CD4-positive, CD25-positive, alpha-beta regulatory T cell (primary cell): ENCODE measurements at regions not wholly inside any gene's neighbourhood (a gene's known extent, or its start where the extent isn't known, plus 50 kb on each side); places are given as distances from the start of the nearest gene placed in this dataset.

Experiments
- ATAC-seq, 2 donors: fragments of 150-1000 bp; cut with Tn5 transposase; one replicate each; pipeline ENCODE4 v1.10.0; 2021; ENCODE audit warnings: low read depth in 2 of 2, moderate number of reproducible peaks in 2 of 2, moderate library complexity in 1 of 2
- DNase-seq, 3 donors: peaks; one replicate each; pipeline versions ENCODE4 v3.0.0 to v3.0.0-alpha.2; 2012 to 2022; ENCODE audit warnings: mixed read lengths in 1 of 3
- H3K27ac ChIP-seq: one replicate; pipeline ENCODE4 v1.7.0; 2013; ENCODE audit warnings: mild to moderate bottlenecking, low read length; ENCODE audit not compliant: insufficient read depth, poor library complexity, severe bottlenecking
- H3K27me3 ChIP-seq: one replicate; pipeline ENCODE4 v1.7.0; 2013; ENCODE audit warnings: low read length; ENCODE audit not compliant: control insufficient read depth, insufficient read depth
- H3K36me3 ChIP-seq: one replicate; pipeline ENCODE4 v1.7.0; 2013; ENCODE audit warnings: mild to moderate bottlenecking, low read length, moderate library complexity; ENCODE audit not compliant: control insufficient read depth, insufficient read depth
- H3K4me1 ChIP-seq: 2 replicates; pipeline ENCODE4 v1.7.0; 2013; ENCODE audit warnings: mild to moderate bottlenecking, low read length; ENCODE audit not compliant: insufficient read depth, control insufficient read depth, poor library complexity, severe bottlenecking
- H3K4me3 ChIP-seq: one replicate; pipeline ENCODE4 v1.7.0; 2013; ENCODE audit warnings: low read depth, mild to moderate bottlenecking, low read length, moderate library complexity
- H3K9me3 ChIP-seq, 2 experiments: 1 replicate in 1 of 2; 2 replicates in 1 of 2; pipeline ENCODE4 v1.7.0; 2013; ENCODE audit warnings: low read length in 2 of 2, mild to moderate bottlenecking in 1 of 2, moderate library complexity in 1 of 2; ENCODE audit not compliant: control insufficient read depth in 2 of 2
- H3K27ac Mint-ChIP-seq, 3 donors: one replicate each; pipeline ENCODE4 v1.8.0; 2020 to 2022; ENCODE audit warnings: mild to moderate bottlenecking in 3 of 3, mixed read lengths in 3 of 3, moderate library complexity in 2 of 3
- H3K27me3 Mint-ChIP-seq: one replicate; pipeline ENCODE4 v1.8.0; 2022; ENCODE audit warnings: mild to moderate bottlenecking, mixed read lengths
- H3K36me3 Mint-ChIP-seq: one replicate; pipeline ENCODE4 v1.8.0; 2020; ENCODE audit warnings: mixed read lengths
- H3K4me1 Mint-ChIP-seq, 4 donors: one replicate each; pipeline ENCODE4 v1.8.0; 2020 to 2022; ENCODE audit warnings: mixed read lengths in 4 of 4, mild to moderate bottlenecking in 1 of 4
- H3K4me3 Mint-ChIP-seq, 4 donors: one replicate each; pipeline ENCODE4 v1.8.0; 2020 to 2022; ENCODE audit warnings: mild to moderate bottlenecking in 4 of 4, mixed read lengths in 4 of 4, moderate library complexity in 3 of 4
- H3K9me3 Mint-ChIP-seq, 7 donors: one replicate each; pipeline ENCODE4 v1.8.0; 2020 to 2022; ENCODE audit warnings: mixed read lengths in 7 of 7, mild to moderate bottlenecking in 3 of 7, moderate library complexity in 2 of 7

GRCh38 chr12:30110498-30110897, 326.8 kb upstream of the TMTC1 start:
- H3K4me3 Mint-ChIP-seq, result no peak overlapping the region
- DNase-seq (no peak), ATAC-seq (no peak)
- Histone ChIP-seq H3K9me3 (no peaks in the 10 kb centered on the region), H3K27ac (no peak overlapping the region), H3K4me1 (no peaks in the 10 kb centered on the region), H3K27me3 (no peaks in the 10 kb centered on the region), H3K36me3 (no peaks in the 10 kb centered on the region), H3K4me3 (no peak overlapping the region)
- H3K9me3 Mint-ChIP-seq, result peaks cover 0 to 4% (median 4%) of the 10 kb centered on the region in 7 donors
- H3K27ac Mint-ChIP-seq, result no peak overlapping the region
- peaks cover 4% of the 10 kb centered on the region for H3K27me3 Mint-ChIP-seq
- no peaks in the 10 kb centered on the region for H3K36me3 Mint-ChIP-seq
- no peaks in the 10 kb centered on the region for H3K4me1 Mint-ChIP-seq

- Mint-ChIP-seq H3K4me3 (no peak overlapping the region), H3K27ac (no peak overlapping the region)
Observed at GRCh38 chr12:30108666-30109065, 324.9 kb upstream of the TMTC1 start.

GRCh38 chr12:30106204-30106965, 322.6 kb upstream of the TMTC1 start:
- Histone ChIP-seq H3K27me3 (no peaks in the 10 kb centered on the region), H3K9me3 (no peaks in the 10 kb centered on the region), H3K27ac (no peak overlapping the region), H3K4me3 (no peak overlapping the region), H3K36me3 (no peaks in the 10 kb centered on the region), H3K4me1 (no peaks in the 10 kb centered on the region)
- Mint-ChIP-seq H3K4me3 (no peak overlapping the region), H3K4me1 (no peaks in the 10 kb centered on the region), H3K9me3 (peaks cover 0 to 6% (median 3%) of the 10 kb centered on the region in 7 donors), H3K27me3 (peaks cover 4% of the 10 kb centered on the region), H3K27ac (no peak overlapping the region), H3K36me3 (no peaks in the 10 kb centered on the region)
- DNase-seq (no peak), ATAC-seq (no peak)

More at GRCh38 chr12:30108666-30109065, 324.9 kb upstream of the TMTC1 start:
- Histone ChIP-seq H3K4me1 (no peaks in the 10 kb centered on the region), H3K9me3 (no peaks in the 10 kb centered on the region), H3K36me3 (no peaks in the 10 kb centered on the region), H3K27me3 (no peaks in the 10 kb centered on the region), H3K4me3 (no peak overlapping the region), H3K27ac (no peak overlapping the region)
- Mint-ChIP-seq H3K9me3 (peaks cover 0 to 9% (median 3%) of the 10 kb centered on the region in 7 donors), H3K36me3 (no peaks in the 10 kb centered on the region), H3K4me1 (no peaks in the 10 kb centered on the region), H3K27me3 (peaks cover 4% of the 10 kb centered on the region)
- no peak for DNase-seq
- no peak for ATAC-seq

GRCh38 chr12:30105505-30105904, 321.8 kb upstream of the TMTC1 start:
- Histone ChIP-seq H3K9me3 (no peaks in the 10 kb centered on the region), H3K27ac (no peak overlapping the region), H3K27me3 (no peaks in the 10 kb centered on the region), H3K36me3 (no peaks in the 10 kb centered on the region), H3K4me1 (no peaks in the 10 kb centered on the region), H3K4me3 (no peak overlapping the region)
- ATAC-seq (no peak), DNase-seq (no peak)
- no peak overlapping the region for H3K4me3 Mint-ChIP-seq
- H3K36me3 Mint-ChIP-seq, result no peaks in the 10 kb centered on the region
- peaks cover 4% of the 10 kb centered on the region for H3K27me3 Mint-ChIP-seq
- no peaks in the 10 kb centered on the region for H3K4me1 Mint-ChIP-seq
- H3K9me3 Mint-ChIP-seq, result peaks cover 0 to 6% (median 0%) of the 10 kb centered on the region in 7 donors
- no peak overlapping the region for H3K27ac Mint-ChIP-seq

- H3K4me1 ChIP-seq, result no peaks in the 10 kb centered on the region
- H3K4me3 ChIP-seq, result no peak overlapping the region
- no peaks in the 10 kb centered on the region for H3K27me3 ChIP-seq
- no peaks in the 10 kb centered on the region for H3K4me1 Mint-ChIP-seq
- no peaks in the 10 kb centered on the region for H3K36me3 Mint-ChIP-seq
- no peaks in the 10 kb centered on the region for H3K9me3 ChIP-seq
- no peaks in the 10 kb centered on the region for H3K36me3 ChIP-seq
- H3K27ac Mint-ChIP-seq, result no peak overlapping the region
- no peak for DNase-seq
- no peak overlapping the region for H3K4me3 Mint-ChIP-seq
- peaks cover 0 to 6% (median 0%) of the 10 kb centered on the region in 7 donors for H3K9me3 Mint-ChIP-seq
- H3K27ac ChIP-seq, result no peak overlapping the region
- H3K27me3 Mint-ChIP-seq, result peaks cover 4% of the 10 kb centered on the region
- ATAC-seq, result no peak
Observed at GRCh38 chr12:30104971-30105370, 321.2 kb upstream of the TMTC1 start.

GRCh38 chr12:30100741-30101140, 317.0 kb upstream of the TMTC1 start:
- Mint-ChIP-seq H3K4me3 (no peak overlapping the region), H3K27ac (no peak overlapping the region), H3K36me3 (no peaks in the 10 kb centered on the region), H3K9me3 (peaks cover 0 to 6% (median 0%) of the 10 kb centered on the region in 7 donors), H3K4me1 (no peaks in the 10 kb centered on the region), H3K27me3 (no peaks in the 10 kb centered on the region)
- Histone ChIP-seq H3K27me3 (no peaks in the 10 kb centered on the region), H3K36me3 (no peaks in the 10 kb centered on the region), H3K27ac (no peak overlapping the region), H3K4me1 (no peaks in the 10 kb centered on the region), H3K4me3 (no peak overlapping the region), H3K9me3 (no peaks in the 10 kb centered on the region)
- DNase-seq (no peak), ATAC-seq (no peak)

GRCh38 chr12:30098677-30099076, 314.9 kb upstream of the TMTC1 start:
- H3K27ac Mint-ChIP-seq, result no peak overlapping the region
- DNase-seq, result no peak

GRCh38 chr12:30095511-30095910, 311.8 kb upstream of the TMTC1 start:
- Histone ChIP-seq H3K4me3 (no peak overlapping the region), H3K36me3 (no peaks in the 10 kb centered on the region), H3K4me1 (no peaks in the 10 kb centered on the region), H3K27ac (no peak overlapping the region), H3K9me3 (no peaks in the 10 kb centered on the region), H3K27me3 (no peaks in the 10 kb centered on the region)
- DNase-seq (no peak), ATAC-seq (no peak)
- Mint-ChIP-seq H3K4me1 (no peaks in the 10 kb centered on the region), H3K4me3 (no peak overlapping the region), H3K27ac (no peak overlapping the region), H3K9me3 (peaks cover 0 to 6% (median 1%) of the 10 kb centered on the region in 7 donors), H3K36me3 (no peaks in the 10 kb centered on the region), H3K27me3 (no peaks in the 10 kb centered on the region)

More at GRCh38 chr12:30098677-30099076, 314.9 kb upstream of the TMTC1 start:
- H3K27me3 ChIP-seq, result no peaks in the 10 kb centered on the region
- no peak for ATAC-seq
- H3K9me3 ChIP-seq, result no peaks in the 10 kb centered on the region
- no peak overlapping the region for H3K27ac ChIP-seq
- no peak overlapping the region for H3K4me3 Mint-ChIP-seq
- H3K36me3 Mint-ChIP-seq, result no peaks in the 10 kb centered on the region
- no peaks in the 10 kb centered on the region for H3K4me1 ChIP-seq
- no peaks in the 10 kb centered on the region for H3K36me3 ChIP-seq
- no peaks in the 10 kb centered on the region for H3K27me3 Mint-ChIP-seq
- H3K9me3 Mint-ChIP-seq, result peaks cover 0 to 6% (median 0%) of the 10 kb centered on the region in 7 donors
- H3K4me3 ChIP-seq, result no peak overlapping the region
- no peaks in the 10 kb centered on the region for H3K4me1 Mint-ChIP-seq
